NB4 (cell line): ENCODE measurements at regions not wholly inside any gene's neighbourhood (a gene's known extent, or its start where the extent isn't known, plus 50 kb on each side); places are given as distances from the start of the nearest gene placed in this dataset.
"Not testable (repeated sequence)": the region's sequence is repeated elsewhere in the genome, so short reads cannot be mapped to it uniquely, and the experiment has no call there.

Experiments used
- DNase-seq: peaks from one replicate; pipeline ENCODE4 v3.0.0; 2010; ENCODE audit warnings: low read depth
- H3K4me3 ChIP-seq: one replicate; pipeline ENCODE4 v1.5.1; 2011; ENCODE audit warnings: mild to moderate bottlenecking, low read depth, low read length, moderate library complexity
- MYC ChIP-seq: IDR thresholded peaks from 2 replicates; pipeline ENCODE4 v1.6.1; 2011; ENCODE audit warnings: low read depth, low read length
- POLR2A ChIP-seq: IDR thresholded peaks from 2 replicates; pipeline ENCODE4 v1.6.1; 2011; ENCODE audit warnings: mild to moderate bottlenecking; ENCODE audit not compliant: insufficient read length; ENCODE audit errors: extremely low read depth
- TF ChIP-seq, protein P1 (sequence below): IDR thresholded peaks from 2 replicates; pipeline ENCODE4 v1.6.1; 2011; ENCODE audit warnings: low read depth, low read length
- TF ChIP-seq, protein P2 (sequence below): IDR thresholded peaks from one replicate; pipeline ENCODE4 v1.5.1; 2012; ENCODE audit warnings: low read depth, low read length

DNA sequence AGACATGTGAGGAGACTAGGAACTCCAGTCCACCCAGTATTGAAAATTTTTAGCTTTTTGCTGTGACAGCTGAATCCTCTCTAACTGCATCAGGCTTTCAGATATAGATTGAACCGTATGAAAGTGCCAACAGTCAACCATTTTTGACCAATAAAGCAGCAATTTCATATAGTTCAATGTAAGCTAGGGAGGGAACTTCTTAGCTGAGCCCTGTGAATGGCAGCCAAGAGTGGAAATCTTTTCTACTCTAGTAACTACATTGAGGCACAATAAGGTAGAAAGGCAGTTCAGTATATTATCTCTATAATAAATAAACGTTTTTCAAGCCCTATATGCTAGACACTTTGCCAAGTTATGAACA lies 96.3 kb upstream of the TANK start:
- DNase-seq = no peak
- H3K4me3 ChIP-seq = no peak overlapping the region
- TF ChIP-seq POLR2A = no peak
- TF ChIP-seq, protein P1, sequence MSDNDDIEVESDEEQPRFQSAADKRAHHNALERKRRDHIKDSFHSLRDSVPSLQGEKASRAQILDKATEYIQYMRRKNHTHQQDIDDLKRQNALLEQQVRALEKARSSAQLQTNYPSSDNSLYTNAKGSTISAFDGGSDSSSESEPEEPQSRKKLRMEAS = no peak
- no peak for TF ChIP-seq MYC
- TF ChIP-seq, protein P2, sequence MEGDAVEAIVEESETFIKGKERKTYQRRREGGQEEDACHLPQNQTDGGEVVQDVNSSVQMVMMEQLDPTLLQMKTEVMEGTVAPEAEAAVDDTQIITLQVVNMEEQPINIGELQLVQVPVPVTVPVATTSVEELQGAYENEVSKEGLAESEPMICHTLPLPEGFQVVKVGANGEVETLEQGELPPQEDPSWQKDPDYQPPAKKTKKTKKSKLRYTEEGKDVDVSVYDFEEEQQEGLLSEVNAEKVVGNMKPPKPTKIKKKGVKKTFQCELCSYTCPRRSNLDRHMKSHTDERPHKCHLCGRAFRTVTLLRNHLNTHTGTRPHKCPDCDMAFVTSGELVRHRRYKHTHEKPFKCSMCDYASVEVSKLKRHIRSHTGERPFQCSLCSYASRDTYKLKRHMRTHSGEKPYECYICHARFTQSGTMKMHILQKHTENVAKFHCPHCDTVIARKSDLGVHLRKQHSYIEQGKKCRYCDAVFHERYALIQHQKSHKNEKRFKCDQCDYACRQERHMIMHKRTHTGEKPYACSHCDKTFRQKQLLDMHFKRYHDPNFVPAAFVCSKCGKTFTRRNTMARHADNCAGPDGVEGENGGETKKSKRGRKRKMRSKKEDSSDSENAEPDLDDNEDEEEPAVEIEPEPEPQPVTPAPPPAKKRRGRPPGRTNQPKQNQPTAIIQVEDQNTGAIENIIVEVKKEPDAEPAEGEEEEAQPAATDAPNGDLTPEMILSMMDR = no peak

DNA sequence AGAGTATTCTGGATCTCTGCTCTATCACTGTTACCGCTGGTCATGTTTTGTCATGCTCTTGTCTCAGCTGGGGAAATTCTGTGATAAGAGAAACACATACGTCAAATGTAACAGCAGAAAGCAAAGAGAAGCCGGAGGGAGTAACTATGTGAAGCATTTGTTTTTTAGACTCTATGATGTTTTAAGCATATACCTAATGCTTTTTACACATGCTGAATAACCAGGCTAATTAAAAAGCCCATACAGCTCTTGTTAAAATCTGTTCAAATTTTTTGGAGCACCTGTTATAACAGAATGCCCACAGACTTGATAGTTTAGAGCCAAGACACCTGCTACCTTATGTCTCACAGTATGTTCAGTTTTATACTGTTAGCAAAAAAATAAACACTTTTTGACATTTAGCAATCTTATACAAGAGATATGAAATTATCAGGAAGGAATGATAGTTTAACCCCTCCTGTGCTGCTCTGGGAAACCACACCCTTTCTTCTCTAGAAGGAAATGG lies 92.3 kb upstream of the TANK start:
- no peak for TF ChIP-seq POLR2A
- TF ChIP-seq, protein P2 = no peak
- TF ChIP-seq MYC = no peak
- TF ChIP-seq, protein P1 = no peak
- no peak for DNase-seq
- H3K4me3 ChIP-seq = no peak overlapping the region

DNA sequence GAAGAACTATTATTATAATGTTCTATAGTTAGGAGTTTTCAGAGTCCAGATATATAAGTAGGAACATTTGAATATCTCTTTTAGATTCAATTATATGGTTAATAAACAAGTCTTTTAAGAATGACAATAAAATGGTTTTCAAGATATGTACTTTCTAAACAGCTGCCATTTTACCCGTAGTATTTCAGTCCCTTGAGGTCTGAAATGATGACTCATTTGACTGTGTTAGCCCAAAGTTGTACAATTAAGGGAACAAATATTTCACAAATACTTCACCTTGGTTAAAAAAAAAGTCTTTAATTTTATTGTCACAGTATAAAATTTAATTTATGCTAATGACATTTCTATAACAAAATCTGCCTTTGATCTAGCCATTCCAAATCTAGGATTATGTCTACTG lies 91.6 kb upstream of the TANK start:
- TF ChIP-seq, protein P2 = no peak
- TF ChIP-seq POLR2A (no peak), MYC (no peak)
- TF ChIP-seq, protein P1 = no peak
- no peak overlapping the region for H3K4me3 ChIP-seq
- peak; percentile 53 for DNase-seq

DNA sequence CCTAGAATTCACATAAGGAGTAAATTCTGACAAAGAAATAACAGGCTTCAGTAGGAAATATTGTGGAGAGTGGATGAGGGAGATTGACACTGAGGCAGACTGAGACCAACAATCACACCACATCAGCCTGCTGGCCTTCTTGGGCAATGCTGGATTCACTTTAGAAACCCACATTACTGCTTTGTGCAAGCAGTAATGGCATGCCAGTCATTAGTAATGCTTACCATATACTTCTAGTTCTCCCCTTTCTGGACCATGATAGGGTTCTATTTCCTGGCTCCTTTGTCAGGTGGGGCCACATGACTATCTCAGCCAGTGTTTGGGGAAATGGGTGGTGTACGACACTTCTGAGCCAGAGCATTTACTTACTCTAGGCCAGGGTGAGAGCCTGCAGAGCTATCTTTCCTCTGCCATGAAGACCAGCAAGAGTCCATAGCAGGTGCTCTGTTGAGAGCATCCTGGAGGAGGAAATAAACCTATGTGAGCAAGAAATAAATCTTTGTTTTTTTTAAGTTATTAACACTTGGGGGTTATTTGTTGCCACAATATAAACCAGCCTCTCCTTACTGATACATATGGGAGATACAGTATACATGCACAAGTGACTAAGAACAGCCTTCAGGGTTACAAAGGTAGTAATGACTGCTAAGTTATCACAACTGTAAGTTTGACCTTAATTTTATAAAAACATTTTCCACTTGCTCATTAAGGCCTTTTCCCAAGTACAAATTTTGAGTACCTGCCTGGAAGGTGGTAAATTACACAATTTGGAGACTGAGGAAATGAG lies 89.3 kb upstream of the TANK start:
- no peak for DNase-seq
- no peak overlapping the region for H3K4me3 ChIP-seq
- TF ChIP-seq, protein P1 = no peak
- TF ChIP-seq POLR2A = no peak
- TF ChIP-seq MYC = no peak
- TF ChIP-seq, protein P2 = no peak

DNA sequence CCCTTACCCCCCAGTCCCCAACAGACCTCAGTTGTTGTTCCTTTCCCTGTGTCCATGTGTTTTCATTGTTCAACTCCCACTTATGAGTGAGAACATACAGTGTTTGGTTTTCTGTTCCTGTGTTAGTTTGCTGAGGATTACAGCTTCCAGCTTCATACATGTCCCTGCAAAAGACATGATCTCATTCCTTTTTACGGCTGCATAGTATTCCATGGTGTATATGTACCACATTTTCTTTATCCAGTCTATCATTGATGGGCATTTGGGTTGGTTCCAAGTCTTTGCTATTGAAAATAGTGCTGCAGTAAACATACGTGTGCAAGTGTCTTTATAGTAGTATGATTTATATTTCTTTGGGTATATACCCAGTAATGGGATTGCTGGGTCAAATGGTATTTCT lies 87.8 kb upstream of the TANK start:
- not testable (repeated sequence) for H3K4me3 ChIP-seq

DNA sequence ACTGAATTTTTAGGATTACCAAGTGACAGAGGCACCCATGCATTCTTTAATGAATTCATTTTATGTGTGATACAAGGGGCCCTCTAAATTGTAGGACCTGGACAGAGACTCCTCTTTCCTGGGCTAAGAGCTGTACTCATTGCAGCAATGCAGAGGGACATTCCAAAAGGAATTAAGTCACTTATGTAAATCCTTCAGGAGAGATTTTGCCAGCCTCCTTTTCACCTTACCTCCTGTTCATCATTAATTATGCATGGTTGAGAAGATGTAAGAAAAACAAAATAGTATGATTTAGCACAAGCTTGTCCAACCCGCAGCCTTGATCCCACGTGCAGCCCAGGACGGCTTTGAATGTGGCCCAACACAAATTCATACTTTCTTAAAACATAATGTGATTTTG lies 84.5 kb upstream of the TANK start:
- TF ChIP-seq, protein P2 = no peak
- TF ChIP-seq MYC = no peak
- TF ChIP-seq, protein P1 = no peak
- no peak overlapping the region for H3K4me3 ChIP-seq
- no peak for DNase-seq

More for the DNA sequence above, 87.8 kb upstream of the TANK start:
- DNase-seq = not testable (repeated sequence)
